Trophoblast cell (in vitro differentiated cells and primary cell): ENCODE measurements at regions not wholly inside any gene's neighbourhood (a gene's known extent, or its start where the extent isn't known, plus 50 kb on each side); places are given as distances from the start of the nearest gene placed in this dataset.

Experiments used
- DNase-seq, 2 donors: peaks; one replicate each; pipeline ENCODE4 v3.0.0-alpha.2; 2016
- H2AFZ ChIP-seq: 2 replicates; pipeline ENCODE4 v1.6.1; 2013; ENCODE audit warnings: low read length, moderate library complexity, mild to moderate bottlenecking; ENCODE audit not compliant: insufficient read depth, poor library complexity
- H2AK5ac ChIP-seq: 2 replicates; pipeline ENCODE4 v1.6.1; 2013; ENCODE audit warnings: mild to moderate bottlenecking, low read length
- H2BK120ac ChIP-seq: 2 replicates; pipeline ENCODE4 v1.6.1; 2013; ENCODE audit warnings: low read length, mild to moderate bottlenecking, moderate library complexity; ENCODE audit not compliant: insufficient read depth, poor library complexity
- H2BK12ac ChIP-seq: 2 replicates; pipeline ENCODE4 v1.6.1; 2013; ENCODE audit warnings: mild to moderate bottlenecking, low read length, moderate library complexity
- H2BK5ac ChIP-seq: 2 replicates; pipeline ENCODE4 v1.6.1; 2013; ENCODE audit warnings: low read length, low read depth, moderate library complexity, mild to moderate bottlenecking; ENCODE audit not compliant: poor library complexity
- H3K14ac ChIP-seq: 2 replicates; pipeline ENCODE4 v1.6.1; 2013; ENCODE audit warnings: mild to moderate bottlenecking, low read length
- H3K18ac ChIP-seq: 2 replicates; pipeline ENCODE4 v1.6.1; 2013; ENCODE audit warnings: mild to moderate bottlenecking, low read length
- H3K23ac ChIP-seq: 2 replicates; pipeline ENCODE4 v1.6.1; 2013; ENCODE audit warnings: low read length
- H3K27ac ChIP-seq: 2 replicates; pipeline ENCODE4 v1.5.1; 2013; ENCODE audit warnings: low read depth, mild to moderate bottlenecking, inconsistent platforms, low read length, moderate library complexity
- H3K27me3 ChIP-seq: 2 replicates; pipeline ENCODE4 v1.6.1; 2013; ENCODE audit warnings: inconsistent platforms, mild to moderate bottlenecking, low read length, moderate library complexity; ENCODE audit not compliant: insufficient read depth
- H3K36me3 ChIP-seq, 2 experiments: 1 replicate in 1 of 2; 2 replicates in 1 of 2; pipeline ENCODE4 v1.6.1; 2013; ENCODE audit warnings: low read length in 2 of 2, mild to moderate bottlenecking in 2 of 2, moderate library complexity in 1 of 2; ENCODE audit not compliant: insufficient read depth in 2 of 2, control insufficient read depth in 1 of 2
- H3K4ac ChIP-seq: 2 replicates; pipeline ENCODE4 v1.6.1; 2013; ENCODE audit warnings: low read depth, mild to moderate bottlenecking, low read length, moderate library complexity
- H3K4me1 ChIP-seq, 2 experiments: 1 replicate in 1 of 2; 2 replicates in 1 of 2; pipeline ENCODE4 v1.6.1; 2013; ENCODE audit warnings: low read length in 2 of 2, mild to moderate bottlenecking in 2 of 2, moderate library complexity in 1 of 2; ENCODE audit not compliant: insufficient read depth in 2 of 2, control insufficient read depth in 1 of 2
- H3K4me2 ChIP-seq: 2 replicates; pipeline ENCODE4 v1.6.1; 2013; ENCODE audit warnings: inconsistent platforms, mild to moderate bottlenecking, low read length, moderate library complexity
- H3K4me3 ChIP-seq: 2 replicates; pipeline ENCODE4 v1.5.1; 2013; ENCODE audit warnings: mild to moderate bottlenecking, low read depth, low read length, inconsistent platforms
- H3K79me1 ChIP-seq: one replicate; pipeline ENCODE4 v1.6.1; 2013; ENCODE audit warnings: low read length
- H3K79me2 ChIP-seq: 2 replicates; pipeline ENCODE4 v1.6.1; 2013; ENCODE audit warnings: low read length, mild to moderate bottlenecking; ENCODE audit not compliant: control insufficient read depth, insufficient read depth, poor library complexity
- H3K9ac ChIP-seq: 2 replicates; pipeline ENCODE4 v1.6.1; 2013; ENCODE audit warnings: mild to moderate bottlenecking, low read length
- H3K9me3 ChIP-seq: 2 replicates; pipeline ENCODE4 v1.6.1; 2013; ENCODE audit warnings: low read depth, mild to moderate bottlenecking, control low read depth, inconsistent platforms, low read length; ENCODE audit not compliant: insufficient read depth
- H4K12ac ChIP-seq: 2 replicates; pipeline ENCODE4 v1.6.1; 2013; ENCODE audit warnings: low read depth, mild to moderate bottlenecking, low read length, moderate library complexity
- H4K8ac ChIP-seq: 2 replicates; pipeline ENCODE4 v1.6.1; 2013; ENCODE audit warnings: low read depth, mild to moderate bottlenecking, low read length, moderate library complexity
- H4K91ac ChIP-seq: one replicate; pipeline ENCODE4 v1.6.1; 2013; ENCODE audit warnings: low read depth, mild to moderate bottlenecking, low read length, moderate library complexity
- WGBS: extraction: QIAGEN DNeasy Blood & Tissue Kit; methylation state at CpG from one replicate; pipeline ENCODE4 v1.1.7; 2013; ENCODE audit warnings: missing lambda C conversion rate; ENCODE audit not compliant: insufficient read length, insufficient coverage; ENCODE audit errors: extremely low coverage; 5-methylcytosine and 5-hydroxymethylcytosine counted together

DNA sequence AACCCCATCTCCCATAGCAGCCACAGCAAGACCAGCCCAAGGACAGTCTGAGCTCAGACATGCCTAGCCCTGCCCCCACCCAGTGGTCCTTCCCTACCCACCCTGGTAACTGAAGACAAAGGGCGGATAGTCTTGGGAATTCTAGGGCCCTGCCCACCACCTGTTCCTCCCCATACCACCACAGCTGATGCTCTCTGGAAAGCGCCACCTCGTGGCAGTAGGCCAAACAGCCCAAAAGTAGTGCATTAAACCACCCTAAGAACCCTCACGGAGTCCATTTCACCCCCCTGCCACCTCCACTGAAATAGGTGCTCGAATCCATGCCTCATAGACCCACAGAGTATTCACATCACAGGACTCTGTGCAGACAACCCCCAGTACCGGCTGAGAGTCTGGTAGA, 1021.4 kb downstream of the CDH8 start:
- H3K18ac ChIP-seq = no peak overlapping the region
- H3K36me3 ChIP-seq = no peaks in the 10 kb centered on the region
- no peak overlapping the region for H3K14ac ChIP-seq
- no peaks in the 10 kb centered on the region for H3K79me2 ChIP-seq
- H3K4me3 ChIP-seq = no peak overlapping the region
- no peak overlapping the region for H2AK5ac ChIP-seq
- no peak overlapping the region for H3K9ac ChIP-seq
- no peak overlapping the region for H3K4me2 ChIP-seq
- no peak overlapping the region for H2BK12ac ChIP-seq
- H2BK5ac ChIP-seq = no peak overlapping the region
- no peak overlapping the region for H4K12ac ChIP-seq
- WGBS = no CpG with 5 or more reads among the region's 6 CpGs
- H2BK120ac ChIP-seq = no peak overlapping the region
- H3K27ac ChIP-seq = no peak overlapping the region
- H3K79me1 ChIP-seq = no peaks in the 10 kb centered on the region
- no peaks in the 10 kb centered on the region for H3K9me3 ChIP-seq
- no peaks in the 10 kb centered on the region for H3K27me3 ChIP-seq
- H3K4me1 ChIP-seq = no peaks in the 10 kb centered on the region
- H3K4ac ChIP-seq = no peak overlapping the region
- no peak overlapping the region for H4K91ac ChIP-seq
- H3K23ac ChIP-seq = no peak overlapping the region
- H2AFZ ChIP-seq = no peak overlapping the region
- no peak overlapping the region for H4K8ac ChIP-seq
- no peak for DNase-seq

DNA sequence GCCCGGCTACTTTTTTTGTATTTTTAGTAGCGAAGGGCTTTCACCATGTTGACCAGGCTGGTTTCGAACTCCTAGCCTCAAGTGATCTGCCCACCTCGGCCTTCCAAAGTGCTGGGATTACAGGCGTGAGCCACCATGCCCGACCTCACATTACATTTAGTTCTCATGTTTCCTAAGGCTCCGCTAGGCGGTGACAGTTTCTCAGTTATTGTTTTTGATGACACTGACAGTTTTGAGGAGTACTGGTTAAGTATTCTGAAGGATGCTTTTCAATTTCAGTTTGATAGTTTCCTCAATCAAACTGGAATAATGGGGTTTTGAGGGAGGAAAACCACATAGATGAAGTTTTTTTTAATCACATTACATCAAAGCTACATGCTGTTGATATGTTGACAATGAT, 1028.5 kb downstream of the CDH8 start:
- H4K91ac ChIP-seq = no peak overlapping the region
- H3K4me1 ChIP-seq = no peaks in the 10 kb centered on the region
- H3K27me3 ChIP-seq = no peaks in the 10 kb centered on the region
- H3K23ac ChIP-seq = no peak overlapping the region
- no peak overlapping the region for H3K14ac ChIP-seq
- no peak overlapping the region for H4K8ac ChIP-seq
- H2AFZ ChIP-seq = no peak overlapping the region
- H3K79me1 ChIP-seq = no peaks in the 10 kb centered on the region
- H4K12ac ChIP-seq = no peak overlapping the region
- WGBS = no CpG with 5 or more reads among the region's 8 CpGs
- no peak overlapping the region for H3K4me3 ChIP-seq
- H2AK5ac ChIP-seq = no peak overlapping the region
- H3K36me3 ChIP-seq = no peaks in the 10 kb centered on the region
- no peak overlapping the region for H2BK12ac ChIP-seq
- H2BK120ac ChIP-seq = no peak overlapping the region
- no peak overlapping the region for H3K4ac ChIP-seq
- no peaks in the 10 kb centered on the region for H3K79me2 ChIP-seq
- H2BK5ac ChIP-seq = no peak overlapping the region
- DNase-seq = peak in 1 of 2 donors; percentile 19
- no peak overlapping the region for H3K9ac ChIP-seq
- H3K9me3 ChIP-seq = no peaks in the 10 kb centered on the region
- H3K4me2 ChIP-seq = no peak overlapping the region
- no peak overlapping the region for H3K18ac ChIP-seq
- H3K27ac ChIP-seq = no peak overlapping the region

- no peaks in the 10 kb centered on the region for H3K79me1 ChIP-seq
- H4K8ac ChIP-seq = no peak overlapping the region
- no peak for DNase-seq
- H2AK5ac ChIP-seq = no peak overlapping the region
- no peaks in the 10 kb centered on the region for H3K4me1 ChIP-seq
- H3K4me2 ChIP-seq = no peak overlapping the region
- no peak overlapping the region for H3K4me3 ChIP-seq
- no peak overlapping the region for H3K23ac ChIP-seq
- no peak overlapping the region for H2BK5ac ChIP-seq
- no peaks in the 10 kb centered on the region for H3K9me3 ChIP-seq
- H3K27ac ChIP-seq = no peak overlapping the region
- no peak overlapping the region for H2AFZ ChIP-seq
- no peaks in the 10 kb centered on the region for H3K36me3 ChIP-seq
- no peak overlapping the region for H3K18ac ChIP-seq
- no peak overlapping the region for H3K9ac ChIP-seq
- H2BK12ac ChIP-seq = no peak overlapping the region
- WGBS = no CpG with 5 or more reads among the region's 2 CpGs
- H2BK120ac ChIP-seq = no peak overlapping the region
- H3K27me3 ChIP-seq = no peaks in the 10 kb centered on the region
- H3K79me2 ChIP-seq = no peaks in the 10 kb centered on the region
- no peak overlapping the region for H3K14ac ChIP-seq
- H4K91ac ChIP-seq = no peak overlapping the region
- no peak overlapping the region for H3K4ac ChIP-seq
- H4K12ac ChIP-seq = no peak overlapping the region
These were observed 1030.3 kb downstream of the CDH8 start for GRCh38 chr16:61005952-61006351.

DNA sequence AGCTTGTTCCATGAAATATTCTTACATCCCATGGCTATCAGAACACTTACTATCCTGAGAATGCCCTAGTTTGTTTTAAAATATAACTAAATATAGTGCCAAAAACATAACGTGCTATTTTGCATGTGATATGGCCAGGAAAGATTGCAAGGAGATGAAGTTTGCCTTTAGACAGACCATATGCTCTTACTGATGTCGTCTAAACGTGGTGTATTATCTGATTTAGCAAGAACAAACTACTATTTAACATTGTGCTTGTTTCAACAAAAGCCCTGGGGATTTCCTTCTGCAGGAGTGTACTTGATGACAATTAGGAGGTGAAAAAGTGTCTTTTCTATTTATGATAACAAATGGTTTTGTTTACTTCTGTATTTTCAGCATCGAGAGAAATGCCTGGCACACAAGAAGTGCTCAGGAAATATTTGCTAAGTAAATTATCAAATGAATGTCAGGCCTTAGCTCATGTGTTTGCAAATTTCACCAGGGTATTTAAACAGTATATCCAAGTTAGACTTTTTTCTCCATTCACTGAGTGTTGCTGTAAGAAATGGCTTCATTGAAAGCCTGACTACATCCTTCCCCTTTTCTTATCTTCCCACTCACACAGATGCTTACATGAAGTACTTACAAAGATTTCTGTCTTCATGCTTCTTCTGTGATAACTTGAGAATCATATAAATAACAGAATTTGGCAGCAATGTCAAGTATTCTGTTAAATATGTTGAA, 1033.6 kb downstream of the CDH8 start:
- no peaks in the 10 kb centered on the region for H3K36me3 ChIP-seq
- H4K91ac ChIP-seq = no peak overlapping the region
- H3K9ac ChIP-seq = no peak overlapping the region
- H3K4me1 ChIP-seq = no peaks in the 10 kb centered on the region
- no peak overlapping the region for H2AK5ac ChIP-seq
- DNase-seq = no peak
- H2BK120ac ChIP-seq = no peak overlapping the region
- no peak overlapping the region for H3K18ac ChIP-seq
- no peaks in the 10 kb centered on the region for H3K79me2 ChIP-seq
- no peak overlapping the region for H3K4me3 ChIP-seq
- H3K27ac ChIP-seq = no peak overlapping the region
- H3K79me1 ChIP-seq = no peaks in the 10 kb centered on the region
- H3K4me2 ChIP-seq = no peak overlapping the region
- no peak overlapping the region for H2AFZ ChIP-seq
- no peak overlapping the region for H3K14ac ChIP-seq
- H4K8ac ChIP-seq = no peak overlapping the region
- no peaks in the 10 kb centered on the region for H3K27me3 ChIP-seq
- no peak overlapping the region for H2BK12ac ChIP-seq
- no peak overlapping the region for H2BK5ac ChIP-seq
- no peak overlapping the region for H3K4ac ChIP-seq
- H4K12ac ChIP-seq = no peak overlapping the region
- no peaks in the 10 kb centered on the region for H3K9me3 ChIP-seq
- no peak overlapping the region for H3K23ac ChIP-seq
- no CpG with 5 or more reads among the region's 4 CpGs for whole genome bisulfite sequencing
